Activated CD4-positive, alpha-beta T cell treated with anti-CD3 and anti-CD28 coated beads for 48 hours (primary cell): ENCODE measurements at regions not wholly inside any gene's neighbourhood (a gene's known extent, or its start where the extent isn't known, plus 50 kb on each side); places are given as distances from the start of the nearest gene placed in this dataset.
"Not testable (repeated sequence)": the region's sequence is repeated elsewhere in the genome, so short reads cannot be mapped to it uniquely, and the experiment has no call there.

Experiments used
- DNase-seq: peaks from one replicate; pipeline ENCODE4 v3.0.0-alpha.2; 2020

DNA sequence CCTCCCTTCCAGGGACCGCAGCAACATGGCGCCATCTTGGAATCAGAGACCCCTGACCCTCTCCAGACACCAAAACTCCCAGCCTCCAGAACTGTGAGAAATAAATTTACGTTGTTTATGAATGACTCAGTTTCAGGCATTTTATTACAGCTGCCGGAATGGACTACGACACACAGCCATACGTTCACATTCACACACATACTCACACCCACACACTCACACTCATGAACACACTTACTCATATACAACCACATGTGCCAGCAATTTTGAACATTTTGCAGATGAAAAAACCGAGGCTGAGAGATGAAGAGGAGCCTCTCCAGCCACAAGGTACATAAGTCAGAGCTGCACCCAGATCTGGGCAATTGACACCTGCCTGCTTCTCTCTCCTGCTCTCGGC is 151.0 kb upstream of the RAB4A start:
- no peak for DNase-seq

DNA sequence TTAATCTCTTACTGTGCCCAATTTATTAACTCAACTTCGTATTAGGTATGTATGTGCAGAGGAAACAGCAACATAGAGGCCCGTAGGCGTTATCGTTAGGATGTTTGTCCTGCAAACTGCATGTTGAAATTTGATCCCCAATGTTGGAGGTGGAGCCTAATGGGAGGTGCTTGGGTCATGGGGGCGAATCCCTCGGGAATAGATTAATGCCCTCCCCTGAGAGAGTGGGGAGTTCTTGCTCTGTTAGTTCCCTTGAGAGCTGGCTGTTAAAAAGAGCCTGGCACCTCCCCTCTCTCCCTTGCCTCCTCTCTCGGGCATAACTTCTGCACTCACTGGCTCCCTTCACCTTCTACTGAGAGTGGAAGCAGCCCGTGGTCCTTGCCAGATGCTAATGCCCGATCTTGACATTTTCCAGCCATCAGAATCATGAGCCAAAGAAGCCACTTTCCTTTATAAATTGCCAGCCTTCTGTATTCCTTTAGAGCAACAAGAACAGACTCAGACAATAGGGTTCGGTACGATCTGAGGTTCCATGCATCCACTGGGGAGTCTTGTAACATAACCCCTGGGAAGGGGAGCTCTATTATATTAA is 149.0 kb upstream of the RAB4A start:
- DNase-seq: no peak

DNA sequence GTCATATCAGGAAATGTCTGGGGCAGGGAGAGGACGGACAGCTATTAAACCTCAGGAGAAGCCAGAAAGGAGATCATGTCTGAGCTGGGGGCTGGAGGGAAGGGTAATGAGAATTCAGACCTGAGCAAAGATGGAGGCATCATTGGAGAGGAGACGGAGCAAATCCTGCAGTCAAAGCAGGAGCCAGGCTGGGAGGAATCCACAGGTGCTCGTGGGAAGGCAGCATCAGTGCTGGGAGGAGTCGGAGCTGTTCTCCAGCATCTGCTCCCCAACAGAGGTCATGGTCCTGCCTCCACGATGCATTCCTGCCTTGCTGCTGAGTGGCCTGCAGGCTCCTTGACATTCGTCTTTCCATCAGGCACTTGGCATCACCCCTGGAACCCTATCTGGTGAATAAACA is 148.3 kb upstream of the RAB4A start:
- no peak for DNase-seq

DNA sequence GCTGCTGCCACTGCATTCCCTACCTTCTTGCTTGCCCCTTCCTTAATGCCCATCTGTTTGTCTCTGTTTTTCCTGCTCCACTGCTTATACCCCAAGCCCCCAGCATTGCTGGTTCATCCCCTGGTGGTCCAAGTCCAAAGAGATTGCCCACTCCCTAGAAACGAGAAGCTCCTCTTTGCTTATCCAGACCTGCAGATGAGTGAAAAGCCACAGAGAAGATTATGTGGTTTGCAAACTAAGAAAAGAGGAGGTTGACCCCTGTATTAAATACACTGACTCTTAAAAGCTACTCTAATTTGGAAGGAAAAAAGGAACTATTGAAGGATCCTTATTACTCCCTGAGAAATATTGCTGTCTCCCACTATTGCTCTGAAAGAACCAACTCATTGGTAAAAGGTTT is 146.8 kb upstream of the RAB4A start:
- DNase-seq: no peak

DNA sequence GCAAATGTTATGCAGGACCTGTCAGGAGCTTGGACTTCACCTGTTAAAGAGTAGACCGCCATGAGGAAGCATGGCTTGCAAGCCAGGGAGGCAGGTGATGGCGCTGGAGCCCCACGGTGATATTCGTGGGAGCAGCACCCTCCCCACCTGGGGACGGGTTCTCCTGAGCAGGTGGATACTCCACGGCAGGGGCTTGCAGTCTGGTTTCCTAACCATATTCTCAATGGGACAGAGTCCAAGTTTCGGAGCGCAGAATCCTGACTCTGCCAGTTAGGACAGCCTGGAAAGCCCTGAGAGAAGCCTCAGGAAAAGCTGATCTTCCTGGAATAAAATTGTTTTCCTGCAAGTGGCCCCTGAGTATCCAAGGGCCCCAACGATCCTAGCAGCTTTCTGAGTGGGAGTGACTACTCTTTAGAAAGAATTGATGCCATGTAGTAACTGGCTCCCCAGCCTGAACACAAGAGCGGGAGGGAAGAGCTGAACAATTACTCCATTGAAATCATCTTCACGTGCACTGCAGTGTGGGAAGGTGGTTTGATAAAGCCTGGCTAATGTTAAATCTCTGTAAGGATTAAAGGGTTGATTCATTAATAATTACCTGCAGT is 146.3 kb upstream of the RAB4A start:
- DNase-seq: no peak

DNA sequence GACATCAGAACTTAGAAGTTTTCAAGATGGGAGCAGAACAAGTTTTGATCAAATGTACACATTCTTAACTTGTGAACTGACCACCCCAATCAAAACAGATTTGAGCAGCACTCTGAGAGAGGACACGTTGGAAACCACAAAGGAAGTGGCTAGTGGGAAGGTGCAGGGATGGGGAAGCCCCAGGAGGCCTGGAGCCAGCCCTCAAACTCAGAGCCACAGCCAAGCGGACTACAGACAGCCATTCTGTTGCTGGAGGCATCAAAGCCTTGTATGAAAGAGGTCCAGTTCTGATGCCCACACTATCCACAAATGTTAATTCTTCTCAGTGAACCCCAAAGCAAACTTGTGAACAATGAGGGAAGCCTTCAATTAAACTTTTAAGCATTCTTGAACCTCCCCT is 143.6 kb upstream of the RAB4A start:
- peak; percentile 46 for DNase-seq

DNA sequence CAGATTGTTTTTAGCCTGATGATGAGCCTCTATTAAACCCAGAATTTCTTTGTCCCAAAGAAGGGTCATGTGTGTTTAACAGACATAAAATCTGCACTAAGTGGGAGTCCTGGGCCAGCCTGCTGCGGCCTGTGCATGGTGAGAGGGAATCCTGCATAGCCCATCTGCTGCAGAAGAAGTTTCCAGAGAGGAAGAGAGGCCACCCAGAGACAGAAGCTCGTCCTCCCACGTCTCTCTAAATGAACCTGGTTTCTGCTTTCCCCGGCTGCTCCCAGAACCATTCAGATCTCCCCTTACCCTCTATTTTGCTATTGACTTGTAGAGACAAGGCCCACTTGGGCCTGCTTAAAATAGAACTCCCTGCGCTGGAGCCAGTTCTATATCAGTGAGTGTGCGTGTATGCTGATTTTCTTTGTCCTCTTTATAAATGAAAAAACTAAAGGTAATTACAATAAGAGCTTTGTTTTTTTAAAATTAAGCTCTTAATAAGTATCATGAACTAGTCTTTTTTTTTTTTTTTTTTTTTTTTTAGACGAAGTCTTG is 142.8 kb upstream of the RAB4A start:
- no peak for DNase-seq

DNA sequence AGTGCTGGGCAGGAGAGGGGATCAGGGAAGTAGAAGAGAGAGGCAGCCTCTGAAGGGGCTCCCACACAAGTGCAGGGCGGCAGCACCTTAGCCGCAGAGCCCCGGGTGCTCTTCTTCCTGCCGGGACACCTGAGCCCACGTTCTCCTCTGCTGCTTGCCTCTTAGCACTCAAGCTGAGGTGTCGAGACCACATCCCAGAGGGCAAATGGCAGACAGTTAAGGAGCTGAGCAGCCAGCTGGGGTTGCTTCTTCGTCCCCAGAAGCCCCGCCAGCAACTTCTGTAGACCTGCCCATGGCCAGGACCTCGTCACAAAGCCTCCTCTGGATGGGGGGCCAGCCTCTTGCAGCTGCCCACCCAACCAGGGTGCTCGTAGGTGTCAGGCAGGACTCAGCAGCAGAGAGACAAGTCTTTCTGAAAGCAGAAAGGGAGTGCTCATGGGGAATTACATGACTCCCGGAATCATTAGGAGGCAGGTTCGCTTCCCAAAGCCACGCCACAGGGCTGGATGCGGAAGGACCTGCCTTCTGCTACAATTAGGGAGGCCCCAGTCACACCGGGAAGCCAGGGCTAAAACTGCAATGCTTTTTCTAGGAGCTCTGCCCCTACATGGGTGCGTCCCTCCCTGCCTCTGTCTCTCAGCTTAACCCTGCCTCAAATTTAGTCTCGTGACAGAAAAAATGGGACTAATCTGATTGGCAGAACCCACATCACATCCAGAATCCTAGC is 141.4 kb upstream of the RAB4A start:
- peak; percentile 20 for DNase-seq

DNA sequence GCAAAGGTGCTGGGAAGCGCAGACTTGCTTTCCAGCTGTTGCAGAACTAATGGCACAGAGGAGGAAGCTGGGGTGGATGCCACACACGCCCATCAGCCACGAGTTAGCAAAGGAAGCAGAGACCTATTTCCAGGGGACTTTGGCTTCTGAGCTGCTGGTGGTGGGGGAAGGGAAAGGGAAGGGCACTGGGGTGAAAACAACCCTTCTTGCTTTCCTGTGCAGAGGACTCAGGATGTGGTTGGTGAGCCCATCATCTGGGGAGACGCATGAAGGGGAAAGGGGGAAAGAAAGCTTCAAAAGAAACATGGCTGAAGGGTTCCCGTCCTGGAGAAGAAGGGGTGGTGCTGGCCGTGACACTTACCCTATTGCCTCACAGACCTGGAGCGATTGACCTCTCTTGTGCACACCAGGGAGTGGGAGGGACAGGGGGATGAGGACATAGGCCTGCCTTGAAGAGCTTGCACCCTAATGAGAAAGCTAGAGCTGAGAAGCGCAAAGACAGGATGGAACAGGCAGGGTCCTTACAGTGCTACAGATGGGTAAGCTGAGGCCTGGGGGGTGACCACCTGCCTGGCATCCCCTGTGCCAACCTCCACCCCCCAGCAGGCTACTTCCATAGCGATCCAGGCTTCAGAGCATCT is 140.8 kb upstream of the RAB4A start:
- no peak for DNase-seq

DNA sequence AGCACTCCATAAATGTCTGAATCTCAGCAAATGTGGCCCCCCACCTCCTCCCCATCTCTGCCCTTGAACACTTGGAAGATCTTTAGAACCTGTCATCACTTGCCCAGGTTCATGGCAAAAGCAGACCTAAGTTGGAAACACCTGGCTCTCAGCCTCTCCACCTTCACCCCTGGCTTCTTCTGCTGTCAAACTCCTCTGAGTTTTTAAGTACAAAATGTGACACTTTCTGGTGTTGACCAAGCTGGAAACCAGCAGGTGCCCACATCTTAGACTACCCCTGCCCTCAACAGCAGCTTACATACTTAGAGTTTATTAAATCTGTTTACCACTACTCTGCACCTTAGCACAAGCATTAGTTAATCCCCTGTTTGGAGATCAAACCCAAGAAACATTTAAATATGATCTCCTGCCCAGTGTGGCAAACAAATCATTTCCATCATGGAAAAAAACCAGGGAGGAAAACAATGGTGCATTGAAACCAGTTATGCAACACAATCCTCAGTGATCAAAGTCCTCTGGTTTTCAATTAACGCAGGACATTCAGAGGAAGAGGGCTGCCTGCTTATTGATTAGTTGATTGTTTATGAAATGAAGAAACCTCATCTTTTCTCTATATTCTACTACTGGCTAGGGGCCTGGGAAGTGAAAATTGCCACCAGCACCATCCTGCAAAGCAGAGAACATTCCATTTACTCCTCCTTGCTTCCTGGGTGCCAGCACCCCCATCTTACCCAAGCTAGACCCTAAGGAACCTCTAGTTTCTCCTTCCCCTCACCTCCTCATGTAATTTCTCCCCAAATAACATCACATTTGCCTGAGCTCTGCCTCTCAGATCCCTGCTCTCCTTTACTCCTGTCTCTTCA is 139.4 kb upstream of the RAB4A start:
- no peak for DNase-seq

DNA sequence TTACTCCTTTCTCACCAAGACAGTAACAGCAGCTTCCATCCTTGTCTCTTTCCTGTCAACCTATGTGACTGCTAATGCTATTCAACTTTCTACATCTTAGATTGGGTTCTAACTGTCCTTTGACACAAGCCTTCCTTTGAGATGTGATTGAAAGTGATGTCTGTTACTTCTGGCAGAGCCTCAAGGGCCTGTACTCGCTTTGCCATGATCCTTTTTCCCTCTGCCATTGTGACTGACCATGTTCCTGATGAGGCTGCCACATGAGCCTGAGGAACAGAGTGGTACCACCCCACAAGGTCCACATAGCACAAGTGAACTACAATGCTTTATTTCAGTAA is 138.8 kb upstream of the RAB4A start:
- no peak for DNase-seq

DNA sequence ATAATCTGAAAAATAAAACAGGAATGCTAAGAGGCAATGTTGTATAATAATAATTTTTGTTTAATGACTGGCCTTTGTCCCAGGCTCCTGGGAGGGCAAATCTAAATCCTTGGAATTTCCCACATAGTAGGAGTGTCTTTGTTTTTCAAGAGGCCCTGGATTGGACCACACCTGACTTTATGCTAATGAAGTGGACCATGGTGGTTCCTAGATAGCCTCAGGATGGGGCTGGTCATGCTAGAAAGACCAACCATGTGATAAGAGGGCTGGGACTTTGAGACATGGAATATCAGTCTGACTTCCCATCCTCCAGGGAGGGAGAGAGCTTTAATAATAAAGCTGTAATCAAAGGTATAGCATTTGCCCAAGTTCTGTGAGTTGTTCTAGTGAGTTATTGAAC is 138.2 kb upstream of the RAB4A start:
- DNase-seq: no peak

DNA sequence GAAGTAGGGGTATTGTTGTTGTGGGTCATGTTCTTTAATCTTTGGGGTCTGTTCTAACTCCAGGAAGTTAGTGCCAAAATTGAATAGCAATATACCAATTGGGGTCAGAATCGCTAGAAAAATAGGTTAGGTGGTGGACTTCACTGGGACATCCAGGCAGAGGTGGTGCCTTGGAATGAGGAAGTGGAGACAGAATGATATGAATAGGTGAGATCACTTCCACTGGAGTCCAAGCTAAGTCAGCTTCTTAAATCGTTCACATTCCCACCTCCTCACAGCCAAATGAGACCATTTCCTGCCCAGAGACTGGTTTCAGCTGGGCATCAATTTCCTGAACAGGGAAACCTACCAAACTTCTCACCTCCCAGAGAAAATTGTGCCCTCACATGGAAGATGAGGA is 137.8 kb upstream of the RAB4A start:
- no peak for DNase-seq

DNA sequence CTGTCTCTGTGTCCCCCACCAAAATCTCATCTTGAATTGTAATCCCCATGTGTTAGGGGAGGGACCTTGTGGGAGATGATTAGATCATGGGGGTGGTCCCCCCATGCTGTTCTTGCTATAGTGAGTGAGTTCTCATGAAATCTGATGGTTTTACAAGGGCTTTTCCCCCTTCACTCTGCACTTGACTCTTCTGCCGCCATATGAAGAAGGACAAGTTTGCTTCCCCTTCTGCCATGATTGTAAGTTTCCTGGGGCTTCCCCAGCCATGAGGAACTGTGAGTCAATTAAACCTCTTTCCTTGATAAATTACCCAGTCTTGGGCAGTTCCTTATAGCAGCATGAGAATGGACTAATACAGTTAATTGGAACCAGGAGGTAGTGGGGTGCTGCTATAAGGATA is 137.1 kb upstream of the RAB4A start:
- no peak for DNase-seq

DNA sequence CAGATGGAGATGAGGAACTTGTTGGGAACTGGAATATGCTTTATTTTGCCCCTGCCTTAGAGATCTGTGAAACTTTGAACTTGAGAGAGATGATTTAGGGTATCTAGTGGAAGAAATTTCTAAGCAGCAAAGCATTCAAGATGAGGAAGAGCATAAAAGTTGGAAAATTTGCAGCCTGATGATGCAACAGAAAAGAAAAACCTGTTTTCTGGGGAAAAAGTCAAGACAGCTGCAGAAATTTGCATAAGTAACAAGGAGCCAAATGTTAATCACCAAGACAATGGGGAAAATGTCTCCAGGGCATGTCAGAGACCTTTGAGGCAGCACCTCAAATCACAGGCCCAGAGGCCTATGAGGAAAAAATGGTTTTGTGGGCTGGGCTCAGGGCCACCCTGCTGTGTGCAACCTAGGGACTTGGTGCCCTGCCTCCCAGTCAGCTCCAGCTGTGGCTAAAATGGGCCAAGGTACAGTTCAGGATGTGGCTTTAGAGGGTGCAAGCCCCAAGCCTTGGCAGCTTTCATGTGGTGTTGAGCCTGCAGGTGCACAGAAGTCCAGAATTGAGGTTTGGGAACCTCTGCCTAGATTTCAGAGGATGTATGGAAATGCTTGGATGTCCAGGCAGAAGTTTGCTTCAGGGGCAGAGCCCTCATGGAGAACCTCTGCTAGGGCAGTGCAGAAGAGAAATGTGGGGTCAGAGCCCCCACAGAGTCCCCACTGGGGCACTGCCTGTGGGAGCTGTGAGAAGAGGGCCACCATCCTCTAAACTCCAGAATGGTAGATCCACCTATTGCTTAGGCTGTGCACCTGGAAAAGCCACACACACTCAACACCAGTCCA is 136.3 kb upstream of the RAB4A start:
- not testable (repeated sequence) for DNase-seq

DNA sequence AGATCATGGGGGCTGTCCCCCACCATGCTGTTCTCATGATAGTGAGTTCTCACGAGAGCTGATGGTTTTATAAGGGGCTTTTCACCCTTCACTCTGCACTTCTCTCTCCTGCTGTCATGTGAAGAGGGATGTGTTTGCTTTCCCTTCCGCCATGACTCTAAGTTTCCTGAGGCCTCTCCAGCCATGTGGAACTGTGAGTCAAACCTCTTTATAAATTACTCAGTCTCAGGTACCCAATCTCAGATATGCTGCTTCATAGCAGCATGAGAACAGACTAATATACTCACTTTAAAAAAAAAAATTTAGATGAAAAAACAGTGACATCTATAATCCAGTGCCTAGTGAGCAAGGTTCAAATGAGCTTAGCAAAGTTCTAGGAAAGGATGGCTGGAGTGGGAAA is 135.1 kb upstream of the RAB4A start:
- no peak for DNase-seq

DNA sequence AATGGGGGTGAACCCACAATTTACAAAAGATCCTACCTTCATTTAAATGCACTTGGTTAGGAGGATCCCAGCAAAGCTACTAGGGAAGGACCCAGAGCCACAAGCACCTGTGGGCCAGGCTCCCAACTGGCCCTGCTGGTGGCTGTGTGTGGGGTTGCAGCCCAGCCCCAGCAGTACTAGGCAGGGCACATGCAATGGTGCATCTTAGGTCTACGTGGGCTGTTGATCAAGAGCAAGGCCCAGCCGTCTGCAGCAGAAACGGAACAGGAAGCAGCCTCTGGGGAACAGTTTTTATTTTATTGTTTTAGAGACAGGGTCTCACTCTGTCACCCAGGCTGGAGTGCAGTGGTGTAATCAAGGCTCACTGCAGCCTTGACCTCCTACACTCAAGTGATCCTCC is 134.1 kb upstream of the RAB4A start:
- DNase-seq: no peak

DNA sequence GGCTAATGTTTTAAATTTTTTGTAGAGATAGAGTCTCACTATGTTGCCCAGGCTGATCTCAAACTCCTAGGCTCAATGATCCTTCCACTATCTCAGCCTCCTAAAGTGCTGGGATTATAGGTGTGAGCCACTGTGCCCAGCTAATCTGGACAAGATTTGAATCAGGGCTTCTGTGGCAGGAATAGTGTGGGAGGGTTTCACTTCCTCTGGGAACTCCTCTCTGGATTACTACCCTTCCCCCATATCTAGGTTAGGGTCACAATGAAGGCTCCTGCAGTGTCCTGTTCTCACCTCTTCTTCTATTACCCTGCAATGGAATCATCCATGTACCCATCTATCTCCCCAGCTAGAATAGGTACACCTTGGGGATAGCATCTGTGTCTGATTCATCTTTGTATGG is 133.6 kb upstream of the RAB4A start:
- DNase-seq: no peak

DNA sequence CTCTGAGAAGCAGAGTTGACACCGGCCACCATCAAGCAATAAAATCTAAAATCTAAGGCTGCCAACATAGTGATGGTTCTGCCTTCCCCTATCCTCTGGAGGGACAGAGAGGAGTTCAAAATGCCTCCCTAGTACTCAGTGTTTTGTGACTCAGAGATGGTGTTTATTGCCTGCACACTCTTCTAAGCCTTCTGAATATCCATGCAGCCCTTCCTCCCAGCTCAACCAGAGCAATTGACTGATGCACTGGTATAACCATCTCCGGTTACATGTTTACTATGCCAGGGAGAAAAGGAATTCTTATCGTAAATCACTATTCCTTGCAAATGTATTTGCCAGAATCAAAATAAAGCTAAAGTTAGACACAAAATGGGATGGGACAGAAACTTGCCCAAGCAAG is 132.9 kb upstream of the RAB4A start:
- DNase-seq: no peak

DNA sequence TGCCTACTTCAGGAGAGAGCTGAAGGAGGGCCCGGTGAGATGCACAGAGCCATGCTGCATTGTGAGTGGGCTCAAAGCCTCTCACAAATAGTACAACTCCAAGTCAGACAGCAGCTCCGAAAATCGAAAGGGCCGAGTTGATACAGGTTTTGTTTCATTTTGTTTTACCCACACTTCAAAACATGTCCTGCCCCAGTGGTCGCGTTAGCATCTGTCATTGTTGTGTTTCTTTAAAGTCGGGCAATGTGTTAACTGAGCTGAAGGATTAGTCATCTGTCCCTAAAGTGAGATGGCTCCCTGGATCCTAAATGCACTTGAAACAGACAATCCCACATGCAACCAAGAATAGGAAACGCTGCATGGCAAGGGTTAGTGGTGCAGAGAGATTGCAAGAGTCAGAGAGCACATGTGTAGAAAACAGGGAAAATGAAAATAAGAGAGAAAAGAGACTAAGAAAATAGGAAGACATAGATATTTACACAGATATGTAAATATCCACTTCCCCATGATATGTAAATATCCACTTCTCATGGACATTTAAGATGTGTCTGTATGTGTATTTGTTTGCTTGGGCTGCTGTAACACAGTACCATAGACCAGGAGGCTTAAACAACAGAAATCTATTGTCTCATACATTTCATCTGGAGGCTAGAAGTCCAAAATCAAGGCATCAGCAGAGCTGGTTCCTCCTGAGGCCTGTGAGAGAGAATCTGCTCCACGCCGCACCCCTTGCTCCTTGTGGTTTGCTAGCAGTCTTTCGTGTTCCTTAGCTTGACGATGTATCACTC is 131.4 kb upstream of the RAB4A start:
- DNase-seq: peak; percentile 41

DNA sequence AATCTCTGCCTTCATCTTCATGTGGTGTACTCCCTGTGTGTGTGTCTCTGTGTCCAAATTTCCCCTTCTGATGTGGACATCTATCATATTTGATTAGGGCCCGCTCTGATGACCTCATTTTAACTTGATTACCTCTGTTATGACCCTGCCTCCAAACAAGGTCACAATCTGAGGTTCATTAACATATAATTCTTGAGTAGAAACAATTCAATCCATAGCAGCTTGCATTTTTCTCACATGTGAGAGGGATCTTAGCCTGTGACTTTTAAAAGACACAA is 130.9 kb upstream of the RAB4A start:
- no peak for DNase-seq

DNA sequence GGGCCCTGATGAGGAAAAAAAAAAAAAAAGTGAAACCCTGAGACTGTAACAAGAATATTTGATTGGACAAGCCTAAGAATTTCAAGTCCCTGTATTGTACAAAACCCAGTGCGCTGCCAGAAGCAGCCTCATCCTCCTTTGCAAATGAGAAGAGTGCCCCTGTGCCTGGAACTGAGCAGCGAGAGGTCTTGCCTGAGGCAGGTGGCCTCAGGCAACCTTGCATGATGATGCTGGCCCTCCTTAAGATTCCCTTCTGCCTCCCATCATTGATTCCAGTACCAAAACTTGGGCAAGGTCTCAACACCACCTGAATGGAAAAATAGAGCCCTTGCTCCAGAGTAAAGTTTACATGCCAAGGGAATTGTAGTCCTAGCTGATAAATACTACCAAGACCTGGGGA is 129.6 kb upstream of the RAB4A start:
- no peak for DNase-seq
